ENCODE measurements at regions not wholly inside any gene's neighbourhood (a gene's known extent, or its start where the extent isn't known, plus 50 kb on each side); places are given as distances from the start of the nearest gene placed in this dataset.
A peak's percentile ranks its signal among the peaks of the same experiment; 100 is the strongest.
"Not testable (repeated sequence)": the region's sequence is repeated elsewhere in the genome, so short reads cannot be mapped to it uniquely, and the experiment has no call there.

DNA sequence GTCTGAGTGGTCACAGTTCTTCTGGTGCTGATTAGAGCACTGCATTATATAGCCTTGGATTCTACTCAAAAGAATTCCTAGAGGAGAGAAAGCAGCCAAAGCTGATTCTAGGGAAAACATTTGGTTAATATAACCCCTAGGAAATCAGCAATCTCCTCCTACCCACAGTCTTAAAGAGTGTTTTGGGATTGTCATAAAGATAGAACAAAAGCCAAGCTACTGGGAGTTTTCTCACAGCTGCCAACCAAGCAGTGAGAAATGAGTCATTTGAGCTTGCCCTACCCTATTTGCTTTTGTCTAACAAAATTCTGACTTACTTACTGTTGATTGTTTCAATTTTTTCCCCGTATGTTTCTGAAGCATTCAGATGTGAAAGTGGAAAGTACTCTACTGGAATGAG is 469.3 kb downstream of the PLCL1 start:
- no peak overlapping the region for H3K4me3 ChIP-seq (replicated peaks in 1 of 2; ENCODE audit: low read depth in 2 of 2, low read length in 2 of 2)
- DNase-seq (ENCODE audit: low read depth in 2 of 2): peak; percentile 17 to 45
- TF ChIP-seq, protein P1, sequence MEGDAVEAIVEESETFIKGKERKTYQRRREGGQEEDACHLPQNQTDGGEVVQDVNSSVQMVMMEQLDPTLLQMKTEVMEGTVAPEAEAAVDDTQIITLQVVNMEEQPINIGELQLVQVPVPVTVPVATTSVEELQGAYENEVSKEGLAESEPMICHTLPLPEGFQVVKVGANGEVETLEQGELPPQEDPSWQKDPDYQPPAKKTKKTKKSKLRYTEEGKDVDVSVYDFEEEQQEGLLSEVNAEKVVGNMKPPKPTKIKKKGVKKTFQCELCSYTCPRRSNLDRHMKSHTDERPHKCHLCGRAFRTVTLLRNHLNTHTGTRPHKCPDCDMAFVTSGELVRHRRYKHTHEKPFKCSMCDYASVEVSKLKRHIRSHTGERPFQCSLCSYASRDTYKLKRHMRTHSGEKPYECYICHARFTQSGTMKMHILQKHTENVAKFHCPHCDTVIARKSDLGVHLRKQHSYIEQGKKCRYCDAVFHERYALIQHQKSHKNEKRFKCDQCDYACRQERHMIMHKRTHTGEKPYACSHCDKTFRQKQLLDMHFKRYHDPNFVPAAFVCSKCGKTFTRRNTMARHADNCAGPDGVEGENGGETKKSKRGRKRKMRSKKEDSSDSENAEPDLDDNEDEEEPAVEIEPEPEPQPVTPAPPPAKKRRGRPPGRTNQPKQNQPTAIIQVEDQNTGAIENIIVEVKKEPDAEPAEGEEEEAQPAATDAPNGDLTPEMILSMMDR (IDR thresholded peaks at IDR 0.05; ENCODE audit: low read depth, low read length): no peak

DNA sequence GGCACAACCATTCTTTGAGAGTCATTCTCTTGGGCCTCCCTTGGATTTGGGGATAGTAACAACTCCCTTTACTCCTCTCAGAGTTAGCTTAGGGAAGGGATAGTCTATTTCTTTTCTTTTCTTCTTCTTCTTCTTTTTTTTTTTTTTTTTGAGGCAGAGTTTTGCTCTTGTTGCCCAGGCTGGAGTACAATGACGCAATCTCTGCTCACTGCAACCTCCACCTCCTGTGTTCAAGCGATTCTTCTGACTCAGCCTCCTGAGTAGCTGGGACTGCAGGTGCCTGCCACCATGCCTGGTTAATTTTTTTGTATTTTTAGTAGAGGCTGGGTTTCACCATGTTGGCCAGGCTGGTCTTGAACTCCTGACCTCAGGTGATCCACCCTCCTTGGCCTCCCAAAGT is 465.8 kb downstream of the PLCL1 start:
- not testable (repeated sequence) for DNase-seq (ENCODE audit: low read depth in 2 of 2); H3K4me3 ChIP-seq (replicated peaks in 1 of 2; ENCODE audit: low read depth in 2 of 2, low read length in 2 of 2)

DNA sequence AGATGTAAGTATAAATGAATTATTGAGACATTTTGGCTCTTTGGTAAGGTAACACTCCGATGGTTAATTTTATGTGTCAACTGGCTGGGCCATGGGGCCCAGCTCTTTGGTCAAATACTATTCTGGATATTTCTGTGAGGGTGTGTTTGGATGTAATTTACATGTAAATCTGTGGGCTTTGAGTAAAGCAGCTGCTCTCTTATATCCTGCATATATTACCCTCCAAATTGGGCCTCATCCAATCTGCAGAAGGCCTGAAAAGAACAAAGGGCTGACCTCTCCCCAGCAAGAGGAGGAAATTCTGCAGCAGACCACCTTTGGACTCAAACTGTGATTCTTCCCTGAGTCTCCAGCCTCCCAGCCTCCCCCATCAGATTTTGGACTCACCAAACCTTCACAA is 464.1 kb downstream of the PLCL1 start:
- TF ChIP-seq, protein P1 (IDR thresholded peaks at IDR 0.05; ENCODE audit: low read depth, low read length): no peak
- DNase-seq (ENCODE audit: low read depth in 2 of 2): no peak
- H3K4me3 ChIP-seq (replicated peaks in 1 of 2; ENCODE audit: low read depth in 2 of 2, low read length in 2 of 2): no peak overlapping the region

DNA sequence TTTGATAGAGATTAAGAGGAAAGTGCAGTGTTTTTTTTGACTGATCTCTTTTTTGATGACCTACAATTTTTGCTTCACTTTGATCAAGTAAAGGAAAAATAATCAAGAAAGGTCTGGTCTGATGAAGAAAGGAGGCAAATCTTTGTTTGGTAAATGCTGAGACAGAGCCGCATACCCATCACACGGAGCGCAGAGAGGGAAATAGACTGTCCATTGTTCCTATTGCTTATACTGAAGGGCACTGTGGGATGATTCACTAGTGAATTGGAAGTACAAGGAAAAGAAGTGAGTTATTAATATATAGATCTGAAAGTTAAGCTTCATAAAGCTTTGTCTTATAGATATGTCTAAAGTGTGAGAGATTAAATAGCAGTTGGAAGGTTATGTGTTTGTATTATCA is 455.1 kb downstream of the PLCL1 start:
- no peak overlapping the region for H3K4me3 ChIP-seq (replicated peaks in 1 of 2; ENCODE audit: low read depth in 2 of 2, low read length in 2 of 2)
- TF ChIP-seq, protein P1 (IDR thresholded peaks at IDR 0.05; ENCODE audit: low read depth, low read length): no peak
- DNase-seq (ENCODE audit: low read depth in 2 of 2): no peak

DNA sequence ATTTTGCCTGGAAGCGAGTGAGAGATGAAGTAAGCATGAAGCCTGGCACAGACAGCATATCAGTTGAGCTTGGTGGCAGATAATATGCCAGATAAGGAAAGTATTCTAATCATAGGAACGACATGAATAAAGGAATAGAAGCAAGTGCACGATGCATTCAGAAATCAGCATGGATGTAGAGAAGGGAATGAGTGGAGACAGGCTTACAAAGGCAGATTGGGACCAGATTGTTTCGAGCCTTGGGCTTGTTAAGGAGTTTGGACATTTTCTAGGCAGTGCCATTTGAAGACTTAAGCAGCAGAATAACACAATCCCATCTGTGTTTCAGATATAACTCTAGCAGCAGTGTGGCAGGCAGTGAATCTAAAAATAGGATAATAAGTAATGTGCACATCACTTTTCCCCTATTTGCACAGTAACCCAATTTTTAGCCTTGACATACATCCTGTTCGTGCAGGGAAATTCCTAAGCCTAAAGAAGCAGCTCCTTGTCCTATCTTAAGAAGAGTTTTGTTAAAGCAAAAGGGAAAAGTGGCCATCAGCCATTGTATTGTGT is 450.2 kb downstream of the PLCL1 start:
- no peak overlapping the region for H3K4me3 ChIP-seq (replicated peaks in 1 of 2; ENCODE audit: low read depth in 2 of 2, low read length in 2 of 2)
- TF ChIP-seq, protein P1 (IDR thresholded peaks at IDR 0.05; ENCODE audit: low read depth, low read length): no peak
- DNase-seq (ENCODE audit: low read depth in 2 of 2): no peak

DNA sequence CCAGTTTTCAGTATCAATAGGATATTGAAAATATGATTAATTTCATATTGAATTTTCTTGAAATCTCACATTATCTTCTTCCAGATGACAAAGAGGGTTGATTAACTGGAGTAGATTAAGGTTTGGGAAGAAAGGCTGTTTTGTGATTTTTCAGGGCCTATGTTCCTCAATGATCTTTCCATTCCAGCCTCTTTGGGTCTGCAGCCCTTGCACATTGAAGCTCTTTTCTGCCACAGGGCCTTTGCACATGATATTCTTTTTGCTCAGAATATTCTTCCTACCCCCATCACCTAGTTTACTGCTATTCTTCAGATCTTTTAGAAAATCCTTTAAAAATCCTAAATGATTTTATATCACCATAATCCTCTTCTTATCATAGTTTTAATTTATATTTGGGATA is 449.6 kb downstream of the PLCL1 start:
- TF ChIP-seq, protein P1 (IDR thresholded peaks at IDR 0.05; ENCODE audit: low read depth, low read length): no peak
- H3K4me3 ChIP-seq (replicated peaks in 1 of 2; ENCODE audit: low read depth in 2 of 2, low read length in 2 of 2): no peak overlapping the region
- DNase-seq (ENCODE audit: low read depth in 2 of 2): no peak

DNA sequence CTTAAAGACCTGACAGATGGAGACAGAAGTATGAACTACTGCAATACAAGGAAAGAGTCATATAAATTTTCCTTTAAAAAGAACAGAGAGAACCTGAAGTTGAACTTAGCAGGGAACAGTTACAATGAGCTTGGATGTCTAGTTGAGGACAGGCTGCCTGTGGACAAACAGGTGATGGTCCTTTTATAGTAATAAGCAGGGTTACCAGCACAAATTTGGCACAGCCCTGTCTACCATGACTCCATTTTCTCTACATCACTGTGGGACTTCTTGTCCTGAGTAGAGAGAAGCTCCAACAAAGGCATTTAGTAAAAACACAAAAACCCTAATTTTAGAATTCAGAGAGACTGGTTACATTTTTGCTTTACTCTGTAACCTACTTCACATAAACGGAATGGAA is 448.1 kb downstream of the PLCL1 start:
- TF ChIP-seq, protein P1 (IDR thresholded peaks at IDR 0.05; ENCODE audit: low read depth, low read length): no peak
- no peak overlapping the region for H3K4me3 ChIP-seq (replicated peaks in 1 of 2; ENCODE audit: low read depth in 2 of 2, low read length in 2 of 2)
- no peak for DNase-seq (ENCODE audit: low read depth in 2 of 2)
